Effector CD8-positive, alpha-beta T cell (primary cell): ENCODE measurements at regions not wholly inside any gene's neighbourhood (a gene's known extent, or its start where the extent isn't known, plus 50 kb on each side); places are given as distances from the start of the nearest gene placed in this dataset.

Experiments used
- DNase-seq: peaks from one replicate; lab custom pipeline; 2025; lab: John Stamatoyannopoulos, UW

DNA sequence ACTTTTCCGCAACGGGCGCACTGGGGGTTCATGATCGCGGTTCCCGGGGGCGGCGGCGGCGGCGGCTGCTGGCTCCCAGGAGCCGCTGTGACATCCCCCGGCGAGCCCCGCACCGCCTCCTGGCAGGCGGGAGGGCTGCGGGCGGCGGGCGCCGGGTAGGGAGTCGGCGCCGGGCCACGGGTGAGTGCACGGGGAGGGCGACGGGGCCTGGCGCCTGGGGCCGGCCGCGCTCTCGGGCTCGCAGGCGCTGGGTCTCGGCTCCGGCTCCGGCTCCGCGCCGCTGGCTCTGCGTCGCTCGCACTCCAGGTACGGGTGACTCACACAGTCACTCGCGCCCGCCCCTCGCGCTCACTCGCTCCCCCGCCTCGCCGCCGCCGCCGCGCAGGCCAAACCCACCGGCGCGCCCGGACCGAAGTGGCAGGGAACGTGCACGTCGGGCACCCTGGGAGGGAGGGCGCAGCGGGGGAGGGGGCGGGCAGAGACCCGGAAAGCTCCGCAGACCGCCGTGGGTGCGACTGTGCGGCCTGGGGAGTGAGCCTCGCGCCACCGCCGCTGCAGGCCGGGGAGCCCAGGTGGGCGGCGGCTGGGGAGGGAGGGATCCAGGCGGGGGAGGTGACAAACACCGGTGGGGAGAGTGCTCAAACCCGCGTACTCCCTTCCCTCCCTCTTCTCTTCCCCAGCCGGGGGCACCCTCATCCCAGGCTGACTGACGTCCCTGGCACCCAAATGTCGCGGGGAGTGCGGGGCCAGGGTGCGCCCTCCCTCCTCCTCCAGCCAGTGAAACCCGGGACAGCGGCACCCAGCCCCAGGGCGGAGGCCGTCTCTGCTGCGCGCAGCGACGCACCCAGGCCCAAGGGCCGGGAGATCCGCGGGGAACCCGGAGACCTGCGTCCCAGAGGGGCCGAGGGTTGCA, 276.9 kb upstream of the NEBL start:
- no peak for DNase-seq

DNA sequence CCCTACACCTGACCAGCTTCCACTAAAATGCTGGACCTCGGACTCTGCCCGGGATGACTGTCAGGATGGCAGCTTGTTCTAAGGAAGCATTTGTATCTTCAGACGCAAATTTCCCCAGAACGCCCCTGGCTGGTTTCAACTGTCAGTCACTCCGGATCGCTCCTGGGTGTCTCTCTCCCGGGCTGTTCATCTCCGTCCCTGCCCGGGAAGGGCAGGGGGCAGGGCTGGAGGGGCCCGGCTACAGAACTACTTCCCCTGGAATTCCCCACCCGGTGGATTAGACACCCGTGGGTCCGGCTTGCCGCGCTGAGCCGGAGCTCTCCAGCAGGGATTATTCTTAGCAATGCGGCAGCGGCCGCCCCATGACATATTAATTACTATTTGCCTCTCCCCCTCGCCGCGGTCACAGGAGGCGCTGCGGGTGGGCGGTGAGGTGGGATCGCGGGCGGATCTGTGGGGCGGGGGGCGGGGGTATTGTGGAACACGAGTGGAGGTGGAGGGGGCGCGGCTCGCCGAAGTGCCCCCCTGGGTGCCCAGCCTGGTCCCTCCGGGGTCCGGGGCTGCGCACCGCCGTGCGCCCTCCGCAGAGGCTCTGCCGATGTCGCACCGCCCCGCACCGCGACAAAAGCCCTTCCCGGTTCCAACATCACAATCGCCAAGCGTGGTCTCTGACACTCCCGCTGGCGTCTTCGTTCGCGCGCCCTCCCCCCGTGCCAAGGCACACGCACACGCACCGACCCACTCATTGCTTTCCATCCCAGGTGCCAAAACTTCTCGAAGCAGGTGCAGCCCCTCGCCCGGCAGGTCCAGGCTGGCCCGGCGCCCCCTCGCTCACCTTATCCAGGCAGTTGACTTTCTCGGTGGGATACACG, 276.1 kb upstream of the NEBL start:
- no peak for DNase-seq

- DNase-seq, result no peak
These were observed 275.4 kb upstream of the NEBL start for GRCh38 chr10:21172542-21172929.

GRCh38 chr10:21171936-21172541, 274.9 kb upstream of the NEBL start:
- DNase-seq, result no peak

DNA sequence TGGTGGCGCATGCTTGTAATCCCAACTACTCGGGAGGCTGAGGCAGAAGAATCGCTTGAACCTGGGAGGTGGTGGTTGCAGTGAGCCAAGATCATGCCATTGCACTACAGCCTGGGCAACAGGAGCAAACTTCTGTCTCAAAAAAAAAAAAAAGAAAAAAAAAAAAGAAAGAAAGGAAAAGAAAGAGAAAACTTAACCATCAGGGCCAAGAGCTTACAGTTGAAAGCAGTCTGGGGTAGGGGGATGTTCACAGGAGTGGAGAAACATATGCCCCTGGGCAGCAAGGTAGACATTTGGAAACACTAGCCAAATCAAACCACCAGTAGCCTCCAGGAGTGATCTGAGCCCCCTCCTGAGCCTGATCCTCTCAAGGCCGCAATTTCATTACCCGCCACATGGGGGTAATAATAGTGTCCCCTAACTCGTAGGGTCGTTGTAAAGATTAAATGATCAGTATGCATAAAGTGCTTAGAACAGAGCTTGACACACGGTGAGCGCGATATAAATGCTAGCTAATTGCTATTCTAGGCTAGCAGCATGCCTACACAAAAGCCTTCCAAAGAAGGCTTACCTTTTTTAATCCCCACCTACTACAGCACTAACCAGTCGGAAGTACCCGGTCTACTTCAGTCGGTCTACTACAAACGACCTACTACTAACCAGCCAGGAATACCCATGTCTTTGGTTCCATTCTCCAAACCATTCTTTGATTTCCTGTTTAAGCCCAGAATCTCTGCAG, 274.3 kb upstream of the NEBL start:
- DNase-seq, result no peak

- no peak for DNase-seq
These were observed 273.1 kb upstream of the NEBL start for GRCh38 chr10:21170216-21170615.

GRCh38 chr10:21169271-21169670, 272.2 kb upstream of the NEBL start:
- DNase-seq, result no peak

- DNase-seq, result no peak
These were observed 270.3 kb upstream of the NEBL start for GRCh38 chr10:21167288-21168010.

DNA sequence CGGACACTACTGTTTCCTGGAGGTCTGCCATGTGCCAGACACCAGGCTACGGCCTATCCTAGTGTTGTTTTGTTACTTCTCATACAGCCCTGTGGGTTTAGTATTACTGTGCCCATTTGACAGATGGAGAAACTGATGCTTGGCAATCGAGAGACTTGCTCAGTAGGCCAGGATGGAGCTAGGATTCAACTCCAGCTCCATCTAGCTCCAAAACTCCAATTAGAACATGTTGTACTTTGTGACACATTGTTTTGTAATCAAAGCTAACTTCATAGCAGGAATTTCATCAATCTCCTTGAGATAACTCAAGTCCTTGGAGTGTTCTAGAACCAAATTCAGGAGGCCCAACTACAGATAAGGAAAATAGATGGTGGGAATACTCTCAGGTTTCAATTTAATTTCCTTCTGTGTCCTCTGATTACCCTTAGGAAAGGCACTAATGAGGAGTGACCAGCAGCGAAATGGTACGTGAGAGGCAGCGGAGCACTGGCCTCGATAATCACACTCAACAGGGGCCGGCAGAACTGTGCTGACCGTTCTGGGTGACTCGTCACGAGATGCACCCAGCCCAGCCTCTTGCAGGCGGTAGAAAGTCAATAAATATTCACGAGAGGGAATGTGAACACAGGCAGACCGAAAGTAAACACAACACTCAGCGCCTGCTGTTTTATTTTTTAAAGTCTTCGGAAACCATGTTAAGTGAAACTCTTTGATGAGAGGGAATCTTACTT, 269.6 kb upstream of the NEBL start:
- no peak for DNase-seq

DNA sequence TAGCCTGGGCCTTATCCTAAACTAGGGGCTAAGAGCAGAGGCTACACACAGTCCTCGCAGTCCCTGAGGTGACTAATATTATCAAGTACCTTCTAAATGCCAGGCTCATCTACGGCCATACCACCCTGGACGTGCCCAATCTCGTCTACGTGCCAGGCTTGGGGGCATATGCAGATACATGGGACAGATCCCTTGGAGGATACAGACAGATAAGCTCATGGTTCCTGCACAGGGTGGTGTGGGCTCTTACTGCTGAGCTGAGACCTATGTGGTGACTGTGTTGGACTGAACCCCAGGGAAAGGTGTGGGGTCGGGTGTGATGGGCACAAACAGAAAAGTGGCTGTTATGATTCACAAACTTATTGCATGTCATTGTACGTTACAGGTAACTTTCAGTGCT, 268.4 kb upstream of the NEBL start:
- DNase-seq, result no peak

- DNase-seq, result no peak
These were observed 267.6 kb upstream of the NEBL start for GRCh38 chr10:21164687-21165086.

- no peak for DNase-seq
These were observed 265.8 kb upstream of the NEBL start for GRCh38 chr10:21162948-21163347.

DNA sequence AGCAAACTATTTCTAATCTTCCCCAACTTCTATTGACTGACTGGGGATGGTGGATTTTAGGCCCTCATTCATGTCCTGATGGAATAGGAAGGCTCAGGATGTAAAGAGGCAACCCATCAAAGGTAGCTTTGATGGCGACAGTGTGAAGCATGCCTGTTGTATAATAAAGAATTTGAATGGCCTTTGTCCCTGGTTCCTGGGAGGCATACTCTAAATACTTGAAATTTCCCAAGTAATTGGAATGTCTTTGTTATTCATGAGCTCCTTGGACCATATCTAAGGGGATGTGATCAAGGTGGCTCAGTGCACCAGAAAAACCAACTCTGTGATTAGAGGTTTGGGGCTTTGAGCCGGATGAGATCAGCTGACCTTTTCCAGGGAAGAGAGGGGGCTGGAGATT, 264.5 kb upstream of the NEBL start:
- DNase-seq, result no peak

DNA sequence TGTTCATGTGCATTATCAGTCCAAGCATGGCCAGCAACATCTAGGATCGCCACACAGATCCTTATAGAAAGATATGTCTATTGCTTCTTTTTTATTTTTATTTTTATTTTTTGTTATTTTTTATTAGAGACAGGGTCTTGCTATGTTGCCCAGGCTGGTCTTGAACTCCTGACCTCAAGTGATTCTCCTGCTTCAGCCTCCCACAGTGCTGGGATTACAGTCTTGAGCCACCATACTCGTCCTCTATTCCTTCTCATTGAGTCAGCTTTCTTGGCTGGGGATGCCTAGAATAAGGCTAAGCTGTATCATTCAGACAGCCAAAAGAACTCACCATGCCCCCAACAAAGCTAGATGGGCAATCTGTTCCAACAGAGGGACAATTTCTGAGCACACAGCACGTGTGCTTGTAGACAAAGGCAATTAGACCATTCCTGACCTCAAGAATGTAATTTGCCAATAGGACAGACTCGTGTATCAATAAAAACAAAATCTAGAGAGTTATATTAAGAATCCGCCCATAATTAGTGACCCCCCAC, 264.0 kb upstream of the NEBL start:
- no peak for DNase-seq

- DNase-seq, result no peak
These were observed 263.0 kb upstream of the NEBL start for GRCh38 chr10:21160116-21160515.

GRCh38 chr10:21159669-21160068, 262.6 kb upstream of the NEBL start:
- no peak for DNase-seq

GRCh38 chr10:21158301-21158700, 261.2 kb upstream of the NEBL start:
- DNase-seq, result no peak

DNA sequence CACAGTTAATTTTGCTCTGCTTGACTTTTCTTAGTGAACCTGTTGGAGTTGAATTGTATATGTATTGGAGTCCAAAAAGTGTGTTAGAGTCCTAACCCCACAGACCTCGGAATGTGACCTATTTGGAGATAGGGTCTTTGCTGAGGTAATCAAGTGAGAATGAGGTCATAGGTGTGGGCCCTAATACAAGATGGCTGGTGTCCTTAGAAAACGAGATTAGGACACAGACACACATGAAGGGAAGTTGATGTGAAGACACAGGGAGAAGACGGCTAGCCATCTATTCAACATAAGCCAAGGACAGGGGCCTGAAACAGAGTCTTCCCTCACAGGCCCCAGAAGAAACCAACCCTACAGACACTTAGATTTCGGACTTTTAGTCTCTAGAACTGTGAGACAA, 260.6 kb upstream of the NEBL start:
- no peak for DNase-seq

DNA sequence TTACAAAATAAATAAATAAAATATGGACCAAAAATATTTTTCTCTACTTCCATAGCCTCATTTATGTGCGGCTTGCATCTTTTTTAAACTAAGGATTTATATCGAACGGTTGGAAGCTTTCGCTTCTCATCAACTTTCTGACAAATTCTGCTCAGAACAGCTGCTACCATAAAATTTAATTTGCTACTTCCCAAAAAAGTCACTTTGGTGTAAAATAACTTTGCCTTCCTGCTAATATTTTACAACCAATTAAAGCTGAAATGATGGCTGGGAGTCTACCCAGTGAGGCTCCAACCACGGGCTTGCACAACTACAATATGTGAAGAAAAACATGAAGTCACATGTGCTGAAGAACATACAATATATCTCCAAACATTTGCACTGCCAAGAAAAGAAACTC, 253.1 kb upstream of the NEBL start:
- DNase-seq, result no peak

DNA sequence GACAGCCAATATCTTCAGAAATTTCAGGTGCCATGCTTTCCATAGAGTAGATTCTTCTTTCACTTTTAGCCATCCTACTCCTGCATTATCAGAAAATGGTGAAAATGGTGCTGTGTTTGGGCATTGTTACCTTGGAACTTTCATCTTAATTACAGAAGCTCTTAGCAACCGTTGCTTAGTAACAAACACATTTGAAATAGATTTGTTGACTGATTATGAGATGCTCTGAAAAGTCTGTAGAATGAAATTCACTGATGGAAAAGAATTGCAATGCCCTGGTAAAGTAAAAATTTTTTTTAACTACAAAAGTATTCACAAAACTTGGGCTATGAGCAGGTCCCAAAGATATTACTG, 249.3 kb upstream of the NEBL start:
- no peak for DNase-seq
